Heart right ventricle (tissue), 16 donors: ENCODE measurements at regions not wholly inside any gene's neighbourhood (a gene's known extent, or its start where the extent isn't known, plus 50 kb on each side); places are given as distances from the start of the nearest gene placed in this dataset.

ENCODE experiments used
- ATAC-seq, 8 donors: fragments of 200-7000 bp; cut with Tn5 transposase; one replicate each; pipeline ENCODE4 v1.9.1; 2020; ENCODE audit warnings: mild to moderate bottlenecking in 8 of 8, moderate library complexity in 8 of 8, moderate number of reproducible peaks in 1 of 8
- DNase-seq, 2 donors: peaks; one replicate each; pipeline ENCODE4 v3.0.0-alpha.2; 2020
- H3K27ac ChIP-seq, 10 donors: fragments of 200-600 bp; sonication (generic) in 2 of 10; one replicate each; pipeline versions ENCODE4 v1.5.0 to v1.8.0; 2020 to 2022; ENCODE audit warnings: mild to moderate bottlenecking in 3 of 10
- H3K27me3 ChIP-seq, 7 donors: fragments of 200-600 bp; one replicate each; pipeline ENCODE4 v1.8.0; 2021 to 2022; ENCODE audit warnings: mild to moderate bottlenecking in 2 of 7
- H3K36me3 ChIP-seq, 9 donors: fragments of 200-600 bp; sonication (generic) in 1 of 9; one replicate each; pipeline versions ENCODE4 v1.5.0 to v1.8.0; 2020 to 2022; ENCODE audit warnings: mild to moderate bottlenecking in 2 of 9
- H3K4me1 ChIP-seq, 9 donors: fragments of 200-600 bp; sonication (generic) in 1 of 9; one replicate each; pipeline versions ENCODE4 v1.5.0 to v1.8.0; 2020 to 2022; ENCODE audit warnings: mild to moderate bottlenecking in 4 of 9
- H3K4me3 ChIP-seq, 10 donors: fragments of 200-600 bp; sonication (generic) in 2 of 10; one replicate each; pipeline versions ENCODE4 v1.5.0 to v1.8.0; 2020 to 2022; ENCODE audit warnings: mild to moderate bottlenecking in 7 of 10, moderate library complexity in 2 of 10
- H3K9me3 ChIP-seq, 11 donors: fragments of 200-600 bp in 10 of 11; sonication (generic) in 2 of 11; one replicate each; pipeline versions ENCODE4 v1.5.0 to v1.8.0; 2013 to 2022; ENCODE audit warnings: mild to moderate bottlenecking in 2 of 11, control low read depth in 1 of 11, moderate library complexity in 1 of 11
- WGBS, 2 donors: extraction: QIAGEN DNeasy Blood & Tissue Kit; methylation state at CpG; one replicate each; pipeline ENCODE4 v1.1.7; 2013; ENCODE audit warnings: inconsistent platforms in 1 of 2; 5-methylcytosine and 5-hydroxymethylcytosine counted together
- intact Hi-C, 10 donors: fragments of 100-400 bp; cut with DNase I; formaldehyde crosslinking; loops; one replicate each; pipeline versions ENCODE4 v1.11.1 to v1.14.2; 2022
- TF ChIP-seq, protein P1 (sequence below), 9 donors: fragments of 200-600 bp; sonication (generic) in 2 of 9; IDR thresholded peaks; one replicate each; pipeline versions ENCODE4 v1.5.0 to v1.8.0; 2021 to 2022; ENCODE audit warnings: antibody characterized with exemption in 9 of 9, mild to moderate bottlenecking in 5 of 9, moderate library complexity in 1 of 9
- donor health status: Arrhythmogenic right ventricular cardiomyopathy.
- donor health status: ischemic (EF 13 %, LVEDD 7.1; RV severe dilation, severe dysfunction).
- donor health status: healthy with polysubstance abuse.
- donor health status: DM: no; HTN: yes; CAD: no.
- donor health status: DM: no; HTN: no; CAD: no.
- donor health status: ischemic (EF 25% LVEDD 6.9; RV normal size, moderate dysfunction).
- donor health status: ischemic (EF 25% LVEDD 5.7; RV mildly dilated, moderate dysfunction).
- donor health status: healthy.
- donor health status: DM: yes; HTN: yes; CAD: no.
- donor health status: Ischemic cardiomyopathy.
- donor health status: ischemic (EF 35%, LVEDD 5.7; RV mildly dilated, moderate dysfunction).
- donor health status: nonischemic (EF 11% LVEDD 7.7; RV severe dilation, severe dysfunction).
- donor health status: DM: yes; HTN: yes; CAD: no.
- donor health status: PGD.
- donor health status: ischemic (EF 29% LVEDD 5.4; RV normal size, mild dysfunction).
- donor health status: nonischemic (EF 23%, LVEDD 6.1; RV moderate dilation, normal function).

DNA sequence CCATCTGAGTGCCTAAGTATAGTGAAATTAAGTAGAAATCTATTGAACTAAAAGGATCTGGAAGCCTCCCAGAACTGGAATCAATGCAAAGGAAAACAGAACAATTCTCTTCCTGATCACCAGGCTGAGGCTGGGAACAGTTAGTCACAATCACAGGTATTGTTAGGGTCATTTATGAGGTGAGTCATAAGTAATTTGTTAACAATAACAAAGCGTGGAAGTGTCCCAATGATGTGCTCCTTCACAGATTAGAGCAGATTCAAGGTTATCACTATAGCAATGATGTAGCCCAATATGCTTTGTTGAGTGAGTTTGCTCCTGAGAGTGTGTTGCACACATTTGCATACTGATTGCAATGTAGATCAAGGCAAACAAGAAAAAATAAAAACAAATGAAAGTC lies 228.1 kb downstream of the ZNF674 start:
- no peaks in the 10 kb centered on the region for H3K36me3 ChIP-seq
- no peak overlapping the region for H3K27ac ChIP-seq
- no peaks in the 10 kb centered on the region for H3K4me1 ChIP-seq
- WGBS, 2 donors, result 39 to 43% methylated on average over 1 of the region's 1 CpG
- intact Hi-C loops, result no loop called here
- H3K4me3 ChIP-seq, result no peak overlapping the region
- peaks cover 0 to 37% (median 0%) of the 10 kb centered on the region in 7 donors for H3K27me3 ChIP-seq
- DNase-seq (no peak), ATAC-seq (no peak)
- H3K9me3 ChIP-seq, result no peaks in the 10 kb centered on the region
- TF ChIP-seq, protein P1, sequence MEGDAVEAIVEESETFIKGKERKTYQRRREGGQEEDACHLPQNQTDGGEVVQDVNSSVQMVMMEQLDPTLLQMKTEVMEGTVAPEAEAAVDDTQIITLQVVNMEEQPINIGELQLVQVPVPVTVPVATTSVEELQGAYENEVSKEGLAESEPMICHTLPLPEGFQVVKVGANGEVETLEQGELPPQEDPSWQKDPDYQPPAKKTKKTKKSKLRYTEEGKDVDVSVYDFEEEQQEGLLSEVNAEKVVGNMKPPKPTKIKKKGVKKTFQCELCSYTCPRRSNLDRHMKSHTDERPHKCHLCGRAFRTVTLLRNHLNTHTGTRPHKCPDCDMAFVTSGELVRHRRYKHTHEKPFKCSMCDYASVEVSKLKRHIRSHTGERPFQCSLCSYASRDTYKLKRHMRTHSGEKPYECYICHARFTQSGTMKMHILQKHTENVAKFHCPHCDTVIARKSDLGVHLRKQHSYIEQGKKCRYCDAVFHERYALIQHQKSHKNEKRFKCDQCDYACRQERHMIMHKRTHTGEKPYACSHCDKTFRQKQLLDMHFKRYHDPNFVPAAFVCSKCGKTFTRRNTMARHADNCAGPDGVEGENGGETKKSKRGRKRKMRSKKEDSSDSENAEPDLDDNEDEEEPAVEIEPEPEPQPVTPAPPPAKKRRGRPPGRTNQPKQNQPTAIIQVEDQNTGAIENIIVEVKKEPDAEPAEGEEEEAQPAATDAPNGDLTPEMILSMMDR (IDR thresholded peaks at IDR 0.05), result no peak

DNA sequence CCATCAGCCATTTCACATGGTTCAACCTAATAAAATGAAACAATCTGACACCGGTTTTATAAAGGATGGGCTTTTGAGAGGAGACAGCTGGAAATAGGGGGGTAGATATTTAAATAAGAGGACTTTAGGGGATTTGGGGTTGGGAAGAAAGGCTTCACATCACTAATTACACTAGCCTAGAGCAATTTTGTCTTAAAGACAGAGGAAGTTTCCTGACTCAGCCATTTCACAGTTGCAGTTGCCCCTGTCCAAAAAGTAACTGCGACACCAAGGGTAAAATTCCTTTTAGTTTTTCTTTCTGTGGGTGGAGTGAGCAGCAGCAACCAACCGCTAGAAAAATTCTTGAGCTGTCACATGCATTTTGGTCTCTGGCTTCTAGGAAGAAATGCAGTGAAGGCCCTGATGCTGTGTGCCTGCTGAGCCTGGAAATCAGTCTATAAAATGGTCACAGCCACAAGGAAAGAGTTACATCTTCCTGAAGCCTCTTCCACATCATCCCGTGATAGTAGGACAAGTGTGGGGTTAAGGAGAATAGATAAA lies 233.6 kb downstream of the ZNF674 start:
- no peaks in the 10 kb centered on the region for H3K9me3 ChIP-seq
- H3K36me3 ChIP-seq, result no peaks in the 10 kb centered on the region
- ATAC-seq (no peak), DNase-seq (no peak)
- no peak overlapping the region for H3K4me3 ChIP-seq
- no peak overlapping the region for H3K27ac ChIP-seq
- TF ChIP-seq, protein P1 (IDR thresholded peaks at IDR 0.05), result no peak
- intact Hi-C loops, result no loop called here
- 65% methylated on average over 4 of the region's 4 CpGs for WGBS, 2 donors
- no peaks in the 10 kb centered on the region for H3K4me1 ChIP-seq
- H3K27me3 ChIP-seq, result peaks cover 0 to 29% (median 0%) of the 10 kb centered on the region in 7 donors

DNA sequence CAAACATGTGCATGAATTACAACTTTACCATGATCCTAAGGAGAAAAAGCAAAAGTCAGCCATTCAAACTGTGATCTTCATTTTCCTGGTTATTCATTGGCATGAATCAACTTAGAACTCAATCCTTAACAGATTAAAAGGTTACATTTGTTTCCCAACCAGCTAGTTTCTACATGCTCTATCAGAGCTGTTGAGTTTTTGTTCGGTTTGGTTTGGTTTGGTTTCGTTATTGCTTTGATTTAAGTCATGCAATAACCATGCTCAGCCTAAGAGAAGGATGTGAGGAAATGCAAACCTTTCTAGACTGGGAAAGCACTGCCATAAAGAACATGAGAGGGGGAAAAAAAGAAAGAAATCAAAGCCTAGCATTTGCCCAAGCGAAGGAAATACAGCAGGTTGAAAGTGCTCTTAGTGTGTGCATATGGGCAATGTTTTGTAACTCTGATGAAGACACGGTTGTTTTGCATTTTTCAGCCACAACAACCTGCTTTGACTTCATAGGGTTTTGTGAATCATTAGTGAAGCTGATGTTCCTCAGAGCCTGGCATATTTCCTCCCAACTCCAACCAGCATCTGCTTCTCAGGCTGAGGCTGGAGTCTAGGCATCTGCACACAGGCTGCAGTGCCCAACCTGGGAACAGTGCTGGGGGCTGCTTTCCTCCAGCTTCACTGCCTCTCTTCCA lies 234.3 kb downstream of the ZNF674 start:
- H3K27me3 ChIP-seq, result peaks cover 0 to 25% (median 0%) of the 10 kb centered on the region in 7 donors
- no peak for DNase-seq
- no peaks in the 10 kb centered on the region for H3K4me1 ChIP-seq
- TF ChIP-seq, protein P1 (IDR thresholded peaks at IDR 0.05), result no peak
- H3K36me3 ChIP-seq, result no peaks in the 10 kb centered on the region
- H3K9me3 ChIP-seq, result peaks cover 0 to 4% (median 0%) of the 10 kb centered on the region in 11 donors
- intact Hi-C loops, result no loop called here
- H3K27ac ChIP-seq, result no peak overlapping the region
- H3K4me3 ChIP-seq, result no peak overlapping the region
- WGBS, 2 donors, result 90 to 92% methylated on average over 4 of the region's 4 CpGs
- no peak for ATAC-seq

DNA sequence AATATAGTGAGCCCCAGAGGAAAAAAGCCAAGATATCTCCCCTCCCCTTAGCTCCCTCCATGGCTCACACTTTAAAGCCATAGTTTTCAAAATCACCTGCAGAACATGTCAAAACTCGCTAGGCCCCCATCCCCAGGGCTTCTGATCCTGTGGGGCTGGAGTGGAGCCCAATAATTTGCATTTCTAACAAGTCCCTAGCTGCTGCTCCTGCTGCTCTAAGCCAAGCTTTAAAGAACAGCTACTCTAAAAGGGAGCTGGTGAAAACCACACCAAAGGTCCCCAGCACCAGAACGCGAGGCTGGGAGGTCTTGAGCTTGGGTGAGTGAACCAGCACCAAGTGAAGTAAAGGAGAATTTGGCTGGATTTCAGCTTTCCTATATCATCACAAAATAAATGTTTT lies 237.1 kb downstream of the ZNF674 start:
- Histone ChIP-seq H3K27ac (no peak overlapping the region), H3K36me3 (no peaks in the 10 kb centered on the region), H3K4me1 (no peaks in the 10 kb centered on the region), H3K27me3 (peaks cover 0 to 35% (median 0%) of the 10 kb centered on the region in 7 donors), H3K9me3 (peaks cover 0 to 18% (median 0%) of the 10 kb centered on the region in 11 donors), H3K4me3 (no peak overlapping the region)
- TF ChIP-seq, protein P1 (IDR thresholded peaks at IDR 0.05), result no peak
- no peak for ATAC-seq
- intact Hi-C loops, result no loop called here
- no peak for DNase-seq
- WGBS, 2 donors, result 54 to 71% methylated on average over 3 of the region's 3 CpGs
